A673 (cell line): ENCODE measurements at regions not wholly inside any gene's neighbourhood (a gene's known extent, or its start where the extent isn't known, plus 50 kb on each side); places are given as distances from the start of the nearest gene placed in this dataset.

Source experiments
- BruUV-seq: library from RNA; stranded (reverse); fragments of 400-500 nt; replicated peaks from 2 replicates; lab custom pipeline; 2021; lab: Mats Ljungman, UMichigan
- CTCF ChIA-PET: fragments of 300-600 bp; sonication (Branson Sonifier 250); formaldehyde crosslinking; loops from one replicate; lab custom pipeline; 2022; ENCODE audit warnings: antibody characterized with exemption; lab: Charles Lee
- POLR2A ChIA-PET: fragments of 300-600 bp; sonication (Branson Sonifier 250); formaldehyde crosslinking; loops from one replicate; lab custom pipeline; 2022; ENCODE audit warnings: antibody characterized with exemption; ENCODE audit not compliant: low non-redundant PET; lab: Charles Lee
- DNase-seq: peaks from one replicate; pipeline ENCODE4 v3.0.0-alpha.2; 2015; ENCODE audit warnings: low spot score
- H3K27ac ChIP-seq: fragments of 200-600 bp; sonication (generic); 2 replicates; pipeline ENCODE4 v1.5.1; 2016; ENCODE audit warnings: mixed run types, low read depth, mild to moderate bottlenecking, mixed read lengths, antibody characterized with exemption, low read length; ENCODE audit not compliant: poor library complexity, severe bottlenecking
- H3K27me3 ChIP-seq: fragments of 200-600 bp; sonication (generic); replicated peaks from 2 replicates; pipeline ENCODE4 v1.6.1; 2017; ENCODE audit warnings: mixed run types, low read depth, mild to moderate bottlenecking, mixed read lengths, antibody characterized with exemption, low read length; ENCODE audit not compliant: insufficient read depth, poor library complexity
- H3K36me3 ChIP-seq: fragments of 200-600 bp; sonication (generic); 2 replicates; pipeline ENCODE4 v1.6.1; 2016; ENCODE audit warnings: mixed run types, mild to moderate bottlenecking, mixed read lengths, antibody characterized with exemption, low read length; ENCODE audit not compliant: insufficient read depth, poor library complexity, severe bottlenecking
- H3K4me1 ChIP-seq: fragments of 200-600 bp; sonication (generic); 2 replicates; pipeline ENCODE4 v1.6.1; 2017; ENCODE audit warnings: mixed run types, mild to moderate bottlenecking, mixed read lengths, antibody characterized with exemption, low read length; ENCODE audit not compliant: insufficient read depth, poor library complexity, severe bottlenecking
- H3K4me3 ChIP-seq: fragments of 200-600 bp; sonication (generic); 2 replicates; pipeline ENCODE4 v1.5.1; 2016; ENCODE audit warnings: low read depth, mixed run types, mild to moderate bottlenecking, mixed read lengths, low read length; ENCODE audit not compliant: poor library complexity, severe bottlenecking
- H3K9me3 ChIP-seq: fragments of 200-600 bp; sonication (generic); 2 replicates; pipeline ENCODE4 v1.6.1; 2016; ENCODE audit warnings: mixed run types, low read depth, mild to moderate bottlenecking, mixed read lengths, antibody characterized with exemption, low read length; ENCODE audit not compliant: poor library complexity, severe bottlenecking
- EZH2 ChIP-seq: fragments of 200-600 bp; sonication (generic); IDR thresholded peaks from 2 replicates; pipeline ENCODE4 v1.6.1; 2017; ENCODE audit warnings: borderline replicate concordance, low read depth, mild to moderate bottlenecking, mixed read lengths, antibody characterized with exemption, low read length; ENCODE audit not compliant: poor library complexity, severe bottlenecking
- intact Hi-C: fragments of 100-400 bp; cut with micrococcal nuclease; formaldehyde crosslinking; loops from one replicate; pipeline ENCODE4 v1.10.0; 2022; ENCODE audit not compliant: unreplicated experiment
- TF ChIP-seq, protein P1 (sequence below): fragments of 300-800, 200-600 bp; sonication (generic); conservative IDR thresholded peaks from 2 replicates; pipeline ENCODE4 v1.5.1; 2017; ENCODE audit warnings: low read depth, mild to moderate bottlenecking, antibody characterized with exemption, low read length, moderate library complexity, mixed read lengths

DNA sequence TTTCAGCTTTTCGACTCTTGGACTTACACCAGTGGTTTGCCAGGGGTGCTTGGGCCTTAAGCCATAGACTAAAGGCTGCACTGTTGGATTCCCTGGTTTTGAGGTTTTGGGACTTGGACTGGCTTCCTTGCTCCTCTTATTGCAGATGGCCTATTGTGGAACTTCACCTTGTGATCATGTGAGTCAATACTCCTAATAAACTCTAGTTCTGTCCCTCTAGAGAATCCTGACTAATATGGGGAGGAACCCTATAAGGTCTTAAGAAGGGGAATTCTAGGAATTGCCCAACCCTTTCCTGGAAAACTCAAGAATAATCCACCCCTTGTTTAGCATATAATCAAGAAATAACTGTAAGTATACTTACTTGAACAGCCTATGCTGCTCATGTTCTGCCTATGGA, 491.8 kb downstream of the TMEM135 start:
- no TSS peak for BruUV-seq
- TF ChIP-seq, protein P1, sequence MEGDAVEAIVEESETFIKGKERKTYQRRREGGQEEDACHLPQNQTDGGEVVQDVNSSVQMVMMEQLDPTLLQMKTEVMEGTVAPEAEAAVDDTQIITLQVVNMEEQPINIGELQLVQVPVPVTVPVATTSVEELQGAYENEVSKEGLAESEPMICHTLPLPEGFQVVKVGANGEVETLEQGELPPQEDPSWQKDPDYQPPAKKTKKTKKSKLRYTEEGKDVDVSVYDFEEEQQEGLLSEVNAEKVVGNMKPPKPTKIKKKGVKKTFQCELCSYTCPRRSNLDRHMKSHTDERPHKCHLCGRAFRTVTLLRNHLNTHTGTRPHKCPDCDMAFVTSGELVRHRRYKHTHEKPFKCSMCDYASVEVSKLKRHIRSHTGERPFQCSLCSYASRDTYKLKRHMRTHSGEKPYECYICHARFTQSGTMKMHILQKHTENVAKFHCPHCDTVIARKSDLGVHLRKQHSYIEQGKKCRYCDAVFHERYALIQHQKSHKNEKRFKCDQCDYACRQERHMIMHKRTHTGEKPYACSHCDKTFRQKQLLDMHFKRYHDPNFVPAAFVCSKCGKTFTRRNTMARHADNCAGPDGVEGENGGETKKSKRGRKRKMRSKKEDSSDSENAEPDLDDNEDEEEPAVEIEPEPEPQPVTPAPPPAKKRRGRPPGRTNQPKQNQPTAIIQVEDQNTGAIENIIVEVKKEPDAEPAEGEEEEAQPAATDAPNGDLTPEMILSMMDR, result no peak
- TF ChIP-seq EZH2, result no peak
- ChIA-PET POLR2A (no interaction called here), CTCF (no interaction called here)
- Histone ChIP-seq H3K36me3 (no peaks in the 10 kb centered on the region), H3K27me3 (no peaks in the 10 kb centered on the region), H3K4me3 (no peak overlapping the region), H3K27ac (no peak overlapping the region), H3K9me3 (no peaks in the 10 kb centered on the region), H3K4me1 (peaks cover 4% of the 10 kb centered on the region)
- intact Hi-C loops, result no loop called here
- no peak for DNase-seq

DNA sequence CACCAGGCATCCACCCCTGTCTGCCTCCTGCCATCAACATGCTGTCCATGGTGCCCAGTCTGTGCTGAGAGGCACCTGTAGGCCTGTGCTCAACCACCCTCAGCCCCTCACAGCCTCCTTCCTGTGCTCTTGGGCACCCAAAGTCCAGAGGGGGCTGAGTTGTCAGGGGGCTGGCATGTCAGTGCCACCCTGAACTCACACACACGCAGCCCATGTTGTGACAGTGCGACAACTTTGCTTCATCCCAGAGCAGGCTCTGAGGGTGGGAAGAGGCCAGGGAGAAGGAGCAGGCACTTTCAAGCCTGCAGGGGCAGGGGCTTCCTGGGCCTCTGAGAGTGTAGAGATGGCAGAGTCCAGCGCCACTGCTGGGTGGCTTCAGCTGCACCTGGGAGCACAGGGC, 491.0 kb downstream of the TMEM135 start:
- no peak for DNase-seq
- intact Hi-C loops, result no loop called here
- Histone ChIP-seq H3K27me3 (no peaks in the 10 kb centered on the region), H3K36me3 (no peaks in the 10 kb centered on the region), H3K27ac (no peak overlapping the region), H3K4me1 (peaks cover 4% of the 10 kb centered on the region), H3K9me3 (peaks cover 3% of the 10 kb centered on the region), H3K4me3 (no peak overlapping the region)
- TF ChIP-seq EZH2, result no peak
- TF ChIP-seq, protein P1, result no peak
- no TSS peak for BruUV-seq
- ChIA-PET POLR2A (no interaction called here), CTCF (no interaction called here)

DNA sequence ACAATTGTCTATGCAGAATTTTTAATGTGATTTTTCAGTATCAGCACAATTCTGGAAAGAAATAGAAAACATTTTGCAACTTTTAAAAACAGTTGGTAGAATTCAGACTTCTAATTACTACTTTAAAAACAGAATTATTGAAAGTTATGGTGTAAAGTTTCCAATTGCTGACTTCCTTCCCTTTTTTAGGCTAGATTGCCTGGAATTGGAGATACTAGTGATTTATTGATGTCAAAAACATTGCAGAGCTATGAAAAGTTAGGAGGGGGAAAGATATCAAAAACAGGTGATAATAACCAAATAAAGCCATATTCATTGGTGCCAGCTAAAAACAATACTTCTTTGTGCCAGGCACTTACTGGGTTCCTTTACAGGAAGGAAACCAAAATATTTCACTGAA, 485.5 kb downstream of the TMEM135 start:
- POLR2A ChIA-PET, result interaction anchor here (0.6 kb wide), 1 partner anchor 20 kb away, joined by 6 read pairs; no protein-coding TSS in a partner anchor
- intact Hi-C loops, result no loop called here
- CTCF ChIA-PET, result no interaction called here
- Histone ChIP-seq H3K27ac (no peak overlapping the region), H3K4me3 (no peak overlapping the region), H3K4me1 (no peaks in the 10 kb centered on the region), H3K36me3 (no peaks in the 10 kb centered on the region), H3K27me3 (peaks cover 9% of the 10 kb centered on the region), H3K9me3 (peaks cover 3% of the 10 kb centered on the region)
- no peak for DNase-seq
- TF ChIP-seq EZH2, result no peak
- TF ChIP-seq, protein P1, result no peak
- no TSS peak for BruUV-seq
